ENCODE measurements at regions not wholly inside any gene's neighbourhood (a gene's known extent, or its start where the extent isn't known, plus 50 kb on each side); places are given as distances from the start of the nearest gene placed in this dataset.

GRCh38 chr5:28850320-28850921, 1812.0 kb upstream of the CDH9 start:
- H3K27ac Mint-ChIP-seq = no peak overlapping the region

GRCh38 chr5:28831042-28831441, 1792.7 kb upstream of the CDH9 start:
- H3K9me3 ChIP-seq (ENCODE audit: low read depth) = no peaks in the 10 kb centered on the region
- H4K20me1 ChIP-seq (ENCODE audit: low read depth) = no peaks in the 10 kb centered on the region
- no peak for TF ChIP-seq CTCF (IDR thresholded peaks at IDR 0.05)
- no peak for TF ChIP-seq EZH2phosphoT487 (IDR thresholded peaks at IDR 0.05)
- no peak for TF ChIP-seq EZH2 (IDR thresholded peaks at IDR 0.05)
- H3K27me3 ChIP-seq = no peaks in the 10 kb centered on the region
- H2AFZ ChIP-seq (replicated peaks) = no peak overlapping the region
- H3K27me3 Mint-ChIP-seq (ENCODE audit: insufficient read depth, low read depth) = no peaks in the 10 kb centered on the region
- H3K4me3 ChIP-seq = no peak overlapping the region
- H3F3A ChIP-seq (ENCODE audit: low read depth) = no peaks in the 10 kb centered on the region
- H3K27ac Mint-ChIP-seq = no peak overlapping the region
- no peaks in the 10 kb centered on the region for H3K36me3 Mint-ChIP-seq
- no peak overlapping the region for H3K27ac ChIP-seq
- H3K4me1 Mint-ChIP-seq = no peaks in the 10 kb centered on the region
- no peaks in the 10 kb centered on the region for H3K36me3 ChIP-seq
- H3K79me2 ChIP-seq (ENCODE audit: low read depth) = no peaks in the 10 kb centered on the region
- no peaks in the 10 kb centered on the region for H3K4me1 ChIP-seq
- no peak overlapping the region for H3K9ac ChIP-seq
- H3K4me3 Mint-ChIP-seq = no peak overlapping the region
- H3K9me3 Mint-ChIP-seq = no peaks in the 10 kb centered on the region
- DNase-seq (ENCODE audit: low spot score) = no peak
- no peak overlapping the region for H3K4me2 ChIP-seq

More at GRCh38 chr5:28850320-28850921, 1812.0 kb upstream of the CDH9 start:
- Mint-ChIP-seq H3K36me3 (no peaks in the 10 kb centered on the region), H3K27me3 (ENCODE audit: insufficient read depth, low read depth) (no peaks in the 10 kb centered on the region), H3K4me3 (no peak overlapping the region), H3K9me3 (no peaks in the 10 kb centered on the region), H3K4me1 (no peaks in the 10 kb centered on the region)
- Histone ChIP-seq H2AFZ (replicated peaks) (no peak overlapping the region), H3K4me3 (no peak overlapping the region), H3K27me3 (no peaks in the 10 kb centered on the region), H3K9me3 (ENCODE audit: low read depth) (no peaks in the 10 kb centered on the region), H3K36me3 (no peaks in the 10 kb centered on the region), H3K9ac (no peak overlapping the region), H3F3A (ENCODE audit: low read depth) (no peaks in the 10 kb centered on the region), H3K27ac (no peak overlapping the region), H3K79me2 (ENCODE audit: low read depth) (no peaks in the 10 kb centered on the region), H3K4me2 (no peak overlapping the region), H4K20me1 (ENCODE audit: low read depth) (no peaks in the 10 kb centered on the region), H3K4me1 (no peaks in the 10 kb centered on the region)
- DNase-seq (ENCODE audit: low spot score) = no peak
- no peak for TF ChIP-seq CTCF (IDR thresholded peaks at IDR 0.05)
- no peak for TF ChIP-seq EZH2 (IDR thresholded peaks at IDR 0.05)
- TF ChIP-seq EZH2phosphoT487 (IDR thresholded peaks at IDR 0.05) = no peak

GRCh38 chr5:28823231-28823630, 1784.8 kb upstream of the CDH9 start:
- peaks cover 15% of the 10 kb centered on the region for H3K9me3 Mint-ChIP-seq
- DNase-seq (ENCODE audit: low spot score) = no peak
- H3K4me1 ChIP-seq = no peaks in the 10 kb centered on the region
- no peak overlapping the region for H3K27ac ChIP-seq
- no peaks in the 10 kb centered on the region for H3K27me3 Mint-ChIP-seq (ENCODE audit: insufficient read depth, low read depth)
- H3K4me3 Mint-ChIP-seq = no peak overlapping the region
- no peaks in the 10 kb centered on the region for H3K36me3 ChIP-seq
- H3K4me1 Mint-ChIP-seq = no peaks in the 10 kb centered on the region
- no peak overlapping the region for H3K4me2 ChIP-seq
- H3K36me3 Mint-ChIP-seq = no peaks in the 10 kb centered on the region
- H3K79me2 ChIP-seq (ENCODE audit: low read depth) = no peaks in the 10 kb centered on the region
- H3K4me3 ChIP-seq = no peak overlapping the region
- no peak overlapping the region for H3K27ac Mint-ChIP-seq
- no peaks in the 10 kb centered on the region for H3K27me3 ChIP-seq
- TF ChIP-seq CTCF (IDR thresholded peaks at IDR 0.05) = no peak
- TF ChIP-seq EZH2 (IDR thresholded peaks at IDR 0.05) = no peak
- no peak for TF ChIP-seq EZH2phosphoT487 (IDR thresholded peaks at IDR 0.05)
- no peaks in the 10 kb centered on the region for H4K20me1 ChIP-seq (ENCODE audit: low read depth)
- H3F3A ChIP-seq (ENCODE audit: low read depth) = no peaks in the 10 kb centered on the region
- no peak overlapping the region for H2AFZ ChIP-seq (replicated peaks)
- no peak overlapping the region for H3K9ac ChIP-seq
- H3K9me3 ChIP-seq (ENCODE audit: low read depth) = no peaks in the 10 kb centered on the region
